K562 (cell line): ENCODE measurements at regions not wholly inside any gene's neighbourhood (a gene's known extent, or its start where the extent isn't known, plus 50 kb on each side); places are given as distances from the start of the nearest gene placed in this dataset.
A peak's percentile ranks its signal among the peaks of the same experiment; 100 is the strongest.

Source experiments
- CEBPZ ChIP-seq: fragments of 150-350 bp; IDR thresholded peaks from 2 replicates; pipeline ENCODE4 v1.6.1; 2014; ENCODE audit warnings: low read depth, mild to moderate bottlenecking, low read length, borderline replicate concordance
- E2F6 ChIP-seq, 2 experiments: IDR thresholded peaks; 2 replicates each; pipeline ENCODE4 v1.6.1; 2011; ENCODE audit warnings: borderline replicate concordance in 1 of 2, control low read depth in 1 of 2, low read depth in 1 of 2, low read length in 1 of 2, mild to moderate bottlenecking in 1 of 2, mixed read lengths in 1 of 2, moderate library complexity in 1 of 2; ENCODE audit not compliant: insufficient read depth in 1 of 2, insufficient read length in 1 of 2, poor library complexity in 1 of 2, severe bottlenecking in 1 of 2; ENCODE audit errors: extremely low read depth in 1 of 2
- FOXJ2 ChIP-seq: fragments of 200-800 bp; sonication (Bioruptor generic); IDR thresholded peaks from 2 replicates; pipeline ENCODE4 v1.6.1; 2016; ENCODE audit warnings: missing genetic modification characterization, missing compliant biosample characterization
- GTF3C2 ChIP-seq: IDR thresholded peaks from 3 replicates; pipeline ENCODE4 v1.6.1; 2011; ENCODE audit warnings: borderline replicate concordance, mild to moderate bottlenecking, moderate library complexity; ENCODE audit not compliant: insufficient read length; ENCODE audit errors: extremely low read depth
- JUN ChIP-seq, 2 experiments: sonication (generic) in 1 of 2; formaldehyde crosslinking in 1 of 2; IDR thresholded peaks; 2 replicates each; pipeline versions ENCODE4 v1.6.1 to v1.8.0; 2012 to 2022; ENCODE audit warnings: borderline replicate concordance in 2 of 2, mild to moderate bottlenecking in 2 of 2, improper control_type of control experiment in 1 of 2, low read depth in 1 of 2, low read length in 1 of 2, missing genetic modification reagents in 1 of 2
- SLC30A9 ChIP-seq: fragments of 250-450 bp; sonication (Bioruptor Pico); IDR thresholded peaks from 2 replicates; pipeline ENCODE4 v1.8.0; 2022; ENCODE audit warnings: mild to moderate bottlenecking, moderate library complexity
- UBTF ChIP-seq, 2 experiments: IDR thresholded peaks; 2 replicates each; pipeline ENCODE4 v1.6.1; 2012; ENCODE audit warnings: improper control_type of control experiment in 2 of 2, low read depth in 2 of 2, low read length in 2 of 2, borderline replicate concordance in 1 of 2
- WHSC1 ChIP-seq: IDR thresholded peaks from one replicate; pipeline ENCODE4 v1.6.1; 2012; ENCODE audit warnings: low read length, control low read depth, inconsistent platforms
- ZBTB34 ChIP-seq: fragments of 250-450 bp; sonication (Bioruptor Pico); IDR thresholded peaks from 2 replicates; pipeline ENCODE4 v1.8.0; 2021; ENCODE audit warnings: mild to moderate bottlenecking, moderate library complexity

GRCh38 chr7:47669178-47669891 lies 87.4 kb upstream of the TNS3 start (continued):
- no peak for TF ChIP-seq ZBTB34
- no peak for TF ChIP-seq FOXJ2 (tag)
- TF ChIP-seq UBTF (IDR thresholded peaks at IDR 0.05; ENCODE audit: borderline replicate concordance in 1 of 2, low read depth in 2 of 2, low read length in 2 of 2): no peak
- TF ChIP-seq E2F6 (IDR thresholded peaks at IDR 0.05; ENCODE audit: borderline replicate concordance in 1 of 2, extremely low read depth in 1 of 2, insufficient read depth in 1 of 2, insufficient read length in 1 of 2, low read depth in 1 of 2, low read length in 1 of 2, poor library complexity in 1 of 2, severe bottlenecking in 1 of 2): peak in 1 of 2 experiments; percentile 15
- no peak for TF ChIP-seq SLC30A9 (CRISPR knock-in tag)
- TF ChIP-seq CEBPZ: no peak
- no peak for TF ChIP-seq GTF3C2
- TF ChIP-seq WHSC1: no peak
- TF ChIP-seq JUN (IDR thresholded peaks at IDR 0.05; ENCODE audit: borderline replicate concordance, low read depth, low read length): peak; percentile 86
- TF ChIP-seq JUN (CRISPR knock-in tag; IDR thresholded peaks at IDR 0.05; ENCODE audit: borderline replicate concordance): no peak
